Tibial nerve (tissue), 4 donors: ENCODE measurements at regions not wholly inside any gene's neighbourhood (a gene's known extent, or its start where the extent isn't known, plus 50 kb on each side); places are given as distances from the start of the nearest gene placed in this dataset.

Experiments
- DNase-seq, 2 donors: peaks; one replicate each; pipeline ENCODE4 v3.0.0-alpha.2; 2019; ENCODE audit warnings: low spot score in 2 of 2
- H3K27ac ChIP-seq, 4 donors: fragments of 200-600 bp; sonication (generic) in 3 of 4; one replicate each; pipeline ENCODE4 v1.5.1; 2017 to 2019; ENCODE audit warnings: mild to moderate bottlenecking in 1 of 4
- H3K27me3 ChIP-seq, 2 donors: fragments of 200-600 bp; sonication (generic) in 1 of 2; one replicate each; pipeline versions ENCODE4 v1.5.1 to v1.6.0; 2017 to 2019
- H3K36me3 ChIP-seq, 3 donors: fragments of 200-600 bp; sonication (generic); one replicate each; pipeline ENCODE4 v1.5.1; 2018 to 2019
- H3K4me1 ChIP-seq, 4 donors: fragments of 200-600 bp; sonication (generic) in 3 of 4; one replicate each; pipeline ENCODE4 v1.5.1; 2017 to 2019
- H3K4me3 ChIP-seq, 4 donors: fragments of 200-600 bp; sonication (generic) in 3 of 4; one replicate each; pipeline ENCODE4 v1.5.1; 2017 to 2019; ENCODE audit warnings: mild to moderate bottlenecking in 1 of 4, moderate library complexity in 1 of 4
- H3K9me3 ChIP-seq, 4 donors: fragments of 200-600 bp; sonication (generic) in 3 of 4; one replicate each; pipeline ENCODE4 v1.5.1; 2017 to 2019
- CTCF ChIP-seq, 5 experiments: fragments of 200-600 bp in 3 of 5; fragments of 450-650 bp in 2 of 5; sonication (generic) in 3 of 5; IDR thresholded peaks; one replicate each; pipeline ENCODE4 v1.5.1; 2016 to 2019; ENCODE audit warnings: antibody characterized with exemption in 5 of 5, mild to moderate bottlenecking in 3 of 5, moderate library complexity in 2 of 5
- EP300 ChIP-seq, 2 donors: sonication (generic); formaldehyde crosslinking; IDR thresholded peaks; one replicate each; pipeline ENCODE4 v1.6.1; 2017; ENCODE audit warnings: antibody characterized with exemption in 2 of 2, mild to moderate bottlenecking in 1 of 2
- POLR2A ChIP-seq, 2 donors: fragments of 450-650 bp; IDR thresholded peaks; one replicate each; pipeline ENCODE4 v1.6.1; 2017; ENCODE audit warnings: antibody characterized with exemption in 2 of 2, mild to moderate bottlenecking in 2 of 2, moderate library complexity in 2 of 2
- WGBS, 2 donors: methylation state at CpG; one replicate each; pipeline ENCODE4 v1.1.5; 2018; 5-methylcytosine and 5-hydroxymethylcytosine counted together

GRCh38 chr16:8278031-8278580, 312.2 kb downstream of the TMEM114 start:
- H3K27me3 ChIP-seq = no peaks in the 10 kb centered on the region
- H3K36me3 ChIP-seq = no peaks in the 10 kb centered on the region
- no peak overlapping the region for H3K27ac ChIP-seq
- peaks cover 0 to 3% (median 0%) of the 10 kb centered on the region in 4 donors for H3K9me3 ChIP-seq
- H3K4me3 ChIP-seq = no peak overlapping the region
- H3K4me1 ChIP-seq = no peaks in the 10 kb centered on the region
- no peak for DNase-seq
- no peak for TF ChIP-seq POLR2A (IDR thresholded peaks at IDR 0.05)
- TF ChIP-seq CTCF (IDR thresholded peaks at IDR 0.05) = no peak
- TF ChIP-seq EP300 (IDR thresholded peaks at IDR 0.05) = no peak
- WGBS, 2 donors = 54 to 55% methylated on average over 3 of the region's 3 CpGs

GRCh38 chr16:8271344-8271743, 319.0 kb downstream of the TMEM114 start:
- no peak for DNase-seq
- 60% methylated on average over 3 of the region's 3 CpGs for WGBS, 2 donors
- H3K27ac ChIP-seq = no peak overlapping the region
- H3K4me3 ChIP-seq = no peak overlapping the region
- no peaks in the 10 kb centered on the region for H3K36me3 ChIP-seq
- peaks cover 0 to 19% (median 0%) of the 10 kb centered on the region in 4 donors for H3K9me3 ChIP-seq
- H3K4me1 ChIP-seq = no peaks in the 10 kb centered on the region
- no peak for TF ChIP-seq CTCF (IDR thresholded peaks at IDR 0.05)
- no peak for TF ChIP-seq POLR2A (IDR thresholded peaks at IDR 0.05)
- no peak for TF ChIP-seq EP300 (IDR thresholded peaks at IDR 0.05)
- H3K27me3 ChIP-seq = no peaks in the 10 kb centered on the region

GRCh38 chr16:8262299-8262698, 328.0 kb downstream of the TMEM114 start:
- no peaks in the 10 kb centered on the region for H3K36me3 ChIP-seq
- WGBS, 2 donors = 54 to 63% methylated on average over 4 of the region's 4 CpGs
- H3K4me1 ChIP-seq = no peaks in the 10 kb centered on the region
- TF ChIP-seq CTCF (IDR thresholded peaks at IDR 0.05) (no peak), POLR2A (IDR thresholded peaks at IDR 0.05) (no peak), EP300 (IDR thresholded peaks at IDR 0.05) (no peak)
- no peak overlapping the region for H3K4me3 ChIP-seq
- DNase-seq = no peak
- no peaks in the 10 kb centered on the region for H3K27me3 ChIP-seq
- H3K9me3 ChIP-seq = peaks cover 0 to 2% (median 0%) of the 10 kb centered on the region in 4 donors
- no peak overlapping the region for H3K27ac ChIP-seq

GRCh38 chr16:8260140-8260539, 330.2 kb downstream of the TMEM114 start:
- TF ChIP-seq EP300 (IDR thresholded peaks at IDR 0.05) = no peak
- TF ChIP-seq CTCF (IDR thresholded peaks at IDR 0.05) = no peak
- no peak for TF ChIP-seq POLR2A (IDR thresholded peaks at IDR 0.05)
- H3K27me3 ChIP-seq = no peaks in the 10 kb centered on the region
- H3K4me3 ChIP-seq = no peak overlapping the region
- no peaks in the 10 kb centered on the region for H3K9me3 ChIP-seq
- no peak overlapping the region for H3K27ac ChIP-seq
- WGBS, 2 donors = 65 to 79% methylated on average over 3 of the region's 3 CpGs
- H3K4me1 ChIP-seq = no peaks in the 10 kb centered on the region
- no peak for DNase-seq
- no peaks in the 10 kb centered on the region for H3K36me3 ChIP-seq

- DNase-seq = no peak
- Histone ChIP-seq H3K27ac (no peak overlapping the region), H3K27me3 (no peaks in the 10 kb centered on the region), H3K4me1 (no peaks in the 10 kb centered on the region), H3K9me3 (no peaks in the 10 kb centered on the region), H3K4me3 (no peak overlapping the region), H3K36me3 (no peaks in the 10 kb centered on the region)
- 74% methylated on average over 7 of the region's 7 CpGs for WGBS, 2 donors
- TF ChIP-seq CTCF (IDR thresholded peaks at IDR 0.05) = no peak
- TF ChIP-seq EP300 (IDR thresholded peaks at IDR 0.05) = no peak
- no peak for TF ChIP-seq POLR2A (IDR thresholded peaks at IDR 0.05)
Measured at GRCh38 chr16:8258523-8258922, 331.8 kb downstream of the TMEM114 start.
